PC-9 (cell line): ENCODE measurements at regions not wholly inside any gene's neighbourhood (a gene's known extent, or its start where the extent isn't known, plus 50 kb on each side); places are given as distances from the start of the nearest gene placed in this dataset.

Experiments
- EZH2 ChIP-seq: fragments of 200-600 bp; sonication (generic); IDR thresholded peaks from 2 replicates; pipeline ENCODE4 v1.8.0; 2017; ENCODE audit warnings: antibody characterized with exemption, low read depth
- TF ChIP-seq, protein P1 (sequence below): fragments of 200-600 bp; sonication (generic); conservative IDR thresholded peaks from 2 replicates; pipeline ENCODE4 v1.6.1; 2017; ENCODE audit warnings: mixed run types, antibody characterized with exemption, mild to moderate bottlenecking, moderate library complexity

- TF ChIP-seq, protein P1, sequence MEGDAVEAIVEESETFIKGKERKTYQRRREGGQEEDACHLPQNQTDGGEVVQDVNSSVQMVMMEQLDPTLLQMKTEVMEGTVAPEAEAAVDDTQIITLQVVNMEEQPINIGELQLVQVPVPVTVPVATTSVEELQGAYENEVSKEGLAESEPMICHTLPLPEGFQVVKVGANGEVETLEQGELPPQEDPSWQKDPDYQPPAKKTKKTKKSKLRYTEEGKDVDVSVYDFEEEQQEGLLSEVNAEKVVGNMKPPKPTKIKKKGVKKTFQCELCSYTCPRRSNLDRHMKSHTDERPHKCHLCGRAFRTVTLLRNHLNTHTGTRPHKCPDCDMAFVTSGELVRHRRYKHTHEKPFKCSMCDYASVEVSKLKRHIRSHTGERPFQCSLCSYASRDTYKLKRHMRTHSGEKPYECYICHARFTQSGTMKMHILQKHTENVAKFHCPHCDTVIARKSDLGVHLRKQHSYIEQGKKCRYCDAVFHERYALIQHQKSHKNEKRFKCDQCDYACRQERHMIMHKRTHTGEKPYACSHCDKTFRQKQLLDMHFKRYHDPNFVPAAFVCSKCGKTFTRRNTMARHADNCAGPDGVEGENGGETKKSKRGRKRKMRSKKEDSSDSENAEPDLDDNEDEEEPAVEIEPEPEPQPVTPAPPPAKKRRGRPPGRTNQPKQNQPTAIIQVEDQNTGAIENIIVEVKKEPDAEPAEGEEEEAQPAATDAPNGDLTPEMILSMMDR: no peak
- TF ChIP-seq EZH2: no peak
Measured at GRCh38 chr3:159749406-159749805, 239.2 kb upstream of the IL12A start.
